Natural killer cell (primary cell): ENCODE measurements at regions not wholly inside any gene's neighbourhood (a gene's known extent, or its start where the extent isn't known, plus 50 kb on each side); places are given as distances from the start of the nearest gene placed in this dataset.

Experiments used
- ATAC-seq, 3 donors: fragments of 150-1000 bp in 2 of 3; fragments of 200-7000 bp in 1 of 3; cut with Tn5 transposase; 1 replicate in 1 of 3; 2 replicates in 2 of 3; pipeline ENCODE4 v1.10.0; 2021; ENCODE audit warnings: mild to moderate bottlenecking in 2 of 3, moderate library complexity in 2 of 3
- DNase-seq, 2 donors: peaks; one replicate each; pipeline versions ENCODE4 v3.0.0 to v3.0.0-alpha.2; 2013 to 2021; ENCODE audit warnings: mixed read lengths in 1 of 2
- H3K27ac ChIP-seq: one replicate; pipeline ENCODE4 v1.5.1; 2013; ENCODE audit warnings: mild to moderate bottlenecking, low read length
- H3K27me3 ChIP-seq: one replicate; pipeline ENCODE4 v1.6.1; 2013; ENCODE audit warnings: low read length; ENCODE audit not compliant: control insufficient read depth, insufficient read depth
- H3K36me3 ChIP-seq: one replicate; pipeline ENCODE4 v1.6.1; 2013; ENCODE audit warnings: low read length; ENCODE audit not compliant: control insufficient read depth, insufficient read depth
- H3K4me1 ChIP-seq: one replicate; pipeline ENCODE4 v1.6.1; 2013; ENCODE audit warnings: low read length; ENCODE audit not compliant: control insufficient read depth, insufficient read depth
- H3K4me3 ChIP-seq: one replicate; pipeline ENCODE4 v1.5.1; 2013; ENCODE audit warnings: low read length
- H3K9me3 ChIP-seq: one replicate; pipeline ENCODE4 v1.6.1; 2013; ENCODE audit warnings: low read length; ENCODE audit not compliant: control insufficient read depth, insufficient read depth
- H3K27ac Mint-ChIP-seq, 2 donors: one replicate each; pipeline ENCODE4 v1.8.0; 2022; ENCODE audit warnings: mild to moderate bottlenecking in 2 of 2, mixed read lengths in 2 of 2, moderate library complexity in 1 of 2
- H3K27me3 Mint-ChIP-seq, 2 donors: one replicate each; pipeline ENCODE4 v1.8.0; 2022; ENCODE audit warnings: low read depth in 2 of 2, mixed read lengths in 2 of 2
- H3K36me3 Mint-ChIP-seq: one replicate; pipeline ENCODE4 v1.8.0; 2022; ENCODE audit warnings: mixed read lengths
- H3K4me1 Mint-ChIP-seq, 2 donors: one replicate each; pipeline ENCODE4 v1.8.0; 2022; ENCODE audit warnings: mixed read lengths in 2 of 2
- H3K4me3 Mint-ChIP-seq: one replicate; pipeline ENCODE4 v1.8.0; 2022; ENCODE audit warnings: mild to moderate bottlenecking, moderate library complexity, mixed read lengths
- H3K9me3 Mint-ChIP-seq, 2 donors: one replicate each; pipeline ENCODE4 v1.8.0; 2022; ENCODE audit warnings: mixed read lengths in 2 of 2
- CTCF ChIP-seq: fragments of 200-600 bp; IDR thresholded peaks from one replicate; pipeline ENCODE4 v1.8.0; 2022; ENCODE audit warnings: antibody characterized with exemption
- whole genome bisulfite sequencing: methylation state at CpG from one replicate; pipeline ENCODE4 v1.1.7; 2013; ENCODE audit warnings: missing lambda C conversion rate; ENCODE audit not compliant: insufficient coverage; 5-methylcytosine and 5-hydroxymethylcytosine counted together
- intact Hi-C: fragments of 100-400 bp; cut with micrococcal nuclease; formaldehyde crosslinking; loops from one replicate; pipeline ENCODE4 v1.14.2; 2022

- Mint-ChIP-seq H3K27ac (no peak overlapping the region), H3K4me3 (no peak overlapping the region), H3K9me3 (no peaks in the 10 kb centered on the region), H3K4me1 (no peaks in the 10 kb centered on the region), H3K36me3 (no peaks in the 10 kb centered on the region), H3K27me3 (peaks cover 0 to 7% of the 10 kb centered on the region in 2 donors)
- Histone ChIP-seq H3K27me3 (no peaks in the 10 kb centered on the region), H3K4me3 (no peak overlapping the region), H3K9me3 (no peaks in the 10 kb centered on the region), H3K36me3 (no peaks in the 10 kb centered on the region), H3K4me1 (peaks cover 3% of the 10 kb centered on the region), H3K27ac (no peak overlapping the region)
- DNase-seq (no peak), ATAC-seq (no peak)
- intact Hi-C loops = no loop called here
- 87% methylated on average over 26 of the region's 26 CpGs for WGBS
- TF ChIP-seq CTCF = no peak
Measured at GRCh38 chr4:1561286-1561990, 122.7 kb downstream of the FAM53A start.

- H3K36me3 ChIP-seq = no peaks in the 10 kb centered on the region
- no peak overlapping the region for H3K27ac ChIP-seq
- no peak overlapping the region for H3K27ac Mint-ChIP-seq
- DNase-seq (no peak), ATAC-seq (no peak)
- no peaks in the 10 kb centered on the region for H3K9me3 ChIP-seq
- no peaks in the 10 kb centered on the region for H3K4me1 Mint-ChIP-seq
- peaks cover 0 to 5% of the 10 kb centered on the region in 2 donors for H3K27me3 Mint-ChIP-seq
- WGBS = 90% methylated on average over 40 of the region's 40 CpGs
- no peaks in the 10 kb centered on the region for H3K27me3 ChIP-seq
- no peaks in the 10 kb centered on the region for H3K36me3 Mint-ChIP-seq
- H3K4me3 ChIP-seq = no peak overlapping the region
- intact Hi-C loops = no loop called here
- no peaks in the 10 kb centered on the region for H3K9me3 Mint-ChIP-seq
- TF ChIP-seq CTCF = no peak
- no peak overlapping the region for H3K4me3 Mint-ChIP-seq
- no peaks in the 10 kb centered on the region for H3K4me1 ChIP-seq
Measured at GRCh38 chr4:1559896-1560650, 124.0 kb downstream of the FAM53A start.

- no peaks in the 10 kb centered on the region for H3K9me3 ChIP-seq
- H3K4me1 Mint-ChIP-seq = no peaks in the 10 kb centered on the region
Measured at GRCh38 chr4:1558205-1558604, 125.9 kb downstream of the FAM53A start.

More at GRCh38 chr4:1558205-1558604, 125.9 kb downstream of the FAM53A start:
- ATAC-seq (no peak), DNase-seq (no peak)
- no peaks in the 10 kb centered on the region for H3K27me3 ChIP-seq
- no peaks in the 10 kb centered on the region for H3K4me1 ChIP-seq
- H3K4me3 ChIP-seq = no peak overlapping the region
- Mint-ChIP-seq H3K9me3 (no peaks in the 10 kb centered on the region), H3K27me3 (peaks cover 0 to 7% of the 10 kb centered on the region in 2 donors), H3K36me3 (no peaks in the 10 kb centered on the region), H3K4me3 (no peak overlapping the region), H3K27ac (no peak overlapping the region)
- intact Hi-C loops = no loop called here
- no peaks in the 10 kb centered on the region for H3K36me3 ChIP-seq
- WGBS = 67% methylated on average over 10 of the region's 10 CpGs
- TF ChIP-seq CTCF = no peak
- no peak overlapping the region for H3K27ac ChIP-seq
